ENCODE measurements at regions not wholly inside any gene's neighbourhood (a gene's known extent, or its start where the extent isn't known, plus 50 kb on each side); places are given as distances from the start of the nearest gene placed in this dataset.
"Not testable (repeated sequence)": the region's sequence is repeated elsewhere in the genome, so short reads cannot be mapped to it uniquely, and the experiment has no call there.

- Histone ChIP-seq H2BK5ac (ENCODE audit: low read depth, low read length, poor library complexity, severe bottlenecking) (no peak overlapping the region), H3K36me3 (ENCODE audit: control insufficient read depth in 1 of 2, insufficient read depth in 2 of 2, low read depth in 1 of 2, low read length in 2 of 2) (no peaks in the 10 kb centered on the region), H3K4ac (ENCODE audit: low read depth in 1 of 2, low read length in 2 of 2) (no peak overlapping the region), H3K4me1 (ENCODE audit: control insufficient read depth, insufficient read depth, low read depth, low read length) (no peaks in the 10 kb centered on the region), H2BK120ac (ENCODE audit: low read depth, low read length) (no peak overlapping the region), H3K4me2 (ENCODE audit: low read length, poor library complexity, severe bottlenecking) (no peak overlapping the region), H3K18ac (ENCODE audit: low read depth in 1 of 2, low read length in 2 of 2) (no peak overlapping the region), H2BK15ac (ENCODE audit: low read depth, poor library complexity, severe bottlenecking) (no peak overlapping the region), H3K14ac (ENCODE audit: low read length in 2 of 2) (no peak overlapping the region), H3K9me3 (ENCODE audit: control insufficient read depth, low read length) (peaks cover 20% of the 10 kb centered on the region), H3K27me3 (ENCODE audit: control insufficient read depth in 1 of 2, insufficient read depth in 1 of 2, low read length in 2 of 2) (no peaks in the 10 kb centered on the region), H3K79me1 (replicated peaks; ENCODE audit: low read length, poor library complexity, severe bottlenecking) (no peaks in the 10 kb centered on the region), H3K4me3 (ENCODE audit: insufficient read depth in 1 of 2, low read depth in 1 of 2, low read length in 2 of 2) (no peak overlapping the region), H4K8ac (ENCODE audit: low read length) (no peak overlapping the region), H3K23ac (ENCODE audit: low read length in 2 of 2) (no peak overlapping the region), H3K9ac (ENCODE audit: low read length) (no peak overlapping the region), H2AK5ac (ENCODE audit: low read length, severe bottlenecking) (no peak overlapping the region), H2BK12ac (ENCODE audit: low read length in 2 of 2) (no peak overlapping the region), H2AFZ (ENCODE audit: low read depth, low read length) (no peak overlapping the region), H3K27ac (ENCODE audit: low read length, poor library complexity, severe bottlenecking) (no peak overlapping the region), H4K91ac (ENCODE audit: low read length) (no peak overlapping the region)
- WGBS, result 47% methylated on average over 1 of the region's 1 CpG
- DNase-seq, result no peak
Observed at GRCh38 chr2:123785332-123785731, 239.8 kb upstream of the CNTNAP5 start.

DNA sequence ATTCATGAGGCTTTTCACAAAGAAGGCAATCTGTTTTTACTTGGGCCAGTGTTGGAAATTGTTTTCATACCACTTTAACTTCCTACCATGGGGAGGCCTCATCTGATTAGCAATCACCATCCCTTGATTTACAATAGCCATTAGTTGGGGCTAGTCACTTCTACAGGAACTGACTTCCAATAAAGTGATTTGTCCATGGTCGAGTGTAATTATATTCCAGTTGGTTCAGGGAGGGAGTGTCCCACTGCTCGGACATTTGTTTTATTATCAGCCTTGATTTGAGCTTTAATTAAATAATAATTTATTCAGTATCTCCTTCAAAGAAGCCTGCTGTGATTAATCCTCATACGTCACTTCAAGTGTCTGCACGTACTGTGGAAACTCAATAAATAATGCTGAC lies 233.9 kb upstream of the CNTNAP5 start:
- H3K18ac ChIP-seq (ENCODE audit: low read depth in 1 of 2, low read length in 2 of 2), result no peak overlapping the region
- H3K4me2 ChIP-seq (ENCODE audit: low read length, poor library complexity, severe bottlenecking), result no peak overlapping the region
- no peak overlapping the region for H3K27ac ChIP-seq (ENCODE audit: low read length, poor library complexity, severe bottlenecking)
- no peak overlapping the region for H3K4me3 ChIP-seq (ENCODE audit: insufficient read depth in 1 of 2, low read depth in 1 of 2, low read length in 2 of 2)
- no peak overlapping the region for H2BK120ac ChIP-seq (ENCODE audit: low read depth, low read length)
- WGBS, result 37% methylated on average over 2 of the region's 4 CpGs
- H3K9ac ChIP-seq (ENCODE audit: low read length), result no peak overlapping the region
- H3K14ac ChIP-seq (ENCODE audit: low read length in 2 of 2), result no peak overlapping the region
- H3K9me3 ChIP-seq (ENCODE audit: control insufficient read depth, low read length), result peaks cover 24% of the 10 kb centered on the region
- H2BK5ac ChIP-seq (ENCODE audit: low read depth, low read length, poor library complexity, severe bottlenecking), result no peak overlapping the region
- H4K8ac ChIP-seq (ENCODE audit: low read length), result no peak overlapping the region
- H3K36me3 ChIP-seq (ENCODE audit: control insufficient read depth in 1 of 2, insufficient read depth in 2 of 2, low read depth in 1 of 2, low read length in 2 of 2), result no peaks in the 10 kb centered on the region
- no peak overlapping the region for H2AK5ac ChIP-seq (ENCODE audit: low read length, severe bottlenecking)
- no peak overlapping the region for H4K91ac ChIP-seq (ENCODE audit: low read length)
- H3K4me1 ChIP-seq (ENCODE audit: control insufficient read depth, insufficient read depth, low read depth, low read length), result no peaks in the 10 kb centered on the region
- no peak overlapping the region for H3K23ac ChIP-seq (ENCODE audit: low read length in 2 of 2)
- no peak for DNase-seq
- H2BK15ac ChIP-seq (ENCODE audit: low read depth, poor library complexity, severe bottlenecking), result no peak overlapping the region
- H3K4ac ChIP-seq (ENCODE audit: low read depth in 1 of 2, low read length in 2 of 2), result no peak overlapping the region
- H3K79me1 ChIP-seq (replicated peaks; ENCODE audit: low read length, poor library complexity, severe bottlenecking), result no peaks in the 10 kb centered on the region
- H2BK12ac ChIP-seq (ENCODE audit: low read length in 2 of 2), result no peak overlapping the region
- no peak overlapping the region for H2AFZ ChIP-seq (ENCODE audit: low read depth, low read length)
- no peaks in the 10 kb centered on the region for H3K27me3 ChIP-seq (ENCODE audit: control insufficient read depth in 1 of 2, insufficient read depth in 1 of 2, low read length in 2 of 2)

- no peak overlapping the region for H3K4me2 ChIP-seq (ENCODE audit: low read length, poor library complexity, severe bottlenecking)
- no peak overlapping the region for H2AK5ac ChIP-seq (ENCODE audit: low read length, severe bottlenecking)
- no peak overlapping the region for H2BK120ac ChIP-seq (ENCODE audit: low read depth, low read length)
- H3K27ac ChIP-seq (ENCODE audit: low read length, poor library complexity, severe bottlenecking), result no peak overlapping the region
- H2BK15ac ChIP-seq (ENCODE audit: low read depth, poor library complexity, severe bottlenecking), result no peak overlapping the region
- H4K8ac ChIP-seq (ENCODE audit: low read length), result no peak overlapping the region
- H3K4me3 ChIP-seq (ENCODE audit: insufficient read depth in 1 of 2, low read depth in 1 of 2, low read length in 2 of 2), result no peak overlapping the region
- no peaks in the 10 kb centered on the region for H3K4me1 ChIP-seq (ENCODE audit: control insufficient read depth, insufficient read depth, low read depth, low read length)
- H3K9me3 ChIP-seq (ENCODE audit: control insufficient read depth, low read length), result peaks cover 20% of the 10 kb centered on the region
- no peak overlapping the region for H3K4ac ChIP-seq (ENCODE audit: low read depth in 1 of 2, low read length in 2 of 2)
- H3K79me1 ChIP-seq (replicated peaks; ENCODE audit: low read length, poor library complexity, severe bottlenecking), result no peaks in the 10 kb centered on the region
- H3K14ac ChIP-seq (ENCODE audit: low read length in 2 of 2), result no peak overlapping the region
- no peak overlapping the region for H2BK5ac ChIP-seq (ENCODE audit: low read depth, low read length, poor library complexity, severe bottlenecking)
- H4K91ac ChIP-seq (ENCODE audit: low read length), result no peak overlapping the region
- no peak overlapping the region for H3K18ac ChIP-seq (ENCODE audit: low read depth in 1 of 2, low read length in 2 of 2)
- H3K36me3 ChIP-seq (ENCODE audit: control insufficient read depth in 1 of 2, insufficient read depth in 2 of 2, low read depth in 1 of 2, low read length in 2 of 2), result no peaks in the 10 kb centered on the region
- no peak overlapping the region for H2AFZ ChIP-seq (ENCODE audit: low read depth, low read length)
- no peak overlapping the region for H3K9ac ChIP-seq (ENCODE audit: low read length)
- DNase-seq, result peak; percentile 6
- H3K23ac ChIP-seq (ENCODE audit: low read length in 2 of 2), result no peak overlapping the region
- no peak overlapping the region for H2BK12ac ChIP-seq (ENCODE audit: low read length in 2 of 2)
- no peaks in the 10 kb centered on the region for H3K27me3 ChIP-seq (ENCODE audit: control insufficient read depth in 1 of 2, insufficient read depth in 1 of 2, low read length in 2 of 2)
Observed at GRCh38 chr2:123791684-123792083, 233.4 kb upstream of the CNTNAP5 start.

DNA sequence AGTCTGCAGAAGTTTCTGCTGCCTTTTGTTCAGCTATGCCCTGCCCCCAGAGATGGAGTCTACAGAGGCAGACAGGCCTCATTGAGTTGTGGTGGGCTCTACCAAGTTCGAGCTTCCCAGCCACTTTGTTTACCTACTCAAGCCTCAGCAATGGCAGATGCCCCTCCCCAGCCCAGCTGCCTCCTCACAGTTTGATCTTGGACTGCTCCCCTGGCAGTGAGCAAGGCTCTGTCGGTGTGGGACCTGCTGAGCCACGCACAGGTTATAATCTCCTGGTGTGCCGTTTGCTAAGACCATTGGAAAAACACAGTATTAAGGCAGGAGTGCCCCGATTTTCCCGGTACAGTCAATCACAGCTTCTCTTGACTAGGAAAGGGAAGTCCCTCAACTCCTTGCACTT lies 221.0 kb upstream of the CNTNAP5 start:
- not testable (repeated sequence) for H4K8ac ChIP-seq (ENCODE audit: low read length); H3K4me1 ChIP-seq (ENCODE audit: control insufficient read depth, insufficient read depth, low read depth, low read length); H2AFZ ChIP-seq (ENCODE audit: low read depth, low read length); H3K23ac ChIP-seq (ENCODE audit: low read length in 2 of 2); H3K4ac ChIP-seq (ENCODE audit: low read depth in 1 of 2, low read length in 2 of 2); H3K18ac ChIP-seq (ENCODE audit: low read depth in 1 of 2, low read length in 2 of 2); H3K36me3 ChIP-seq (ENCODE audit: control insufficient read depth in 1 of 2, insufficient read depth in 2 of 2, low read depth in 1 of 2, low read length in 2 of 2); H3K9ac ChIP-seq (ENCODE audit: low read length); H2BK120ac ChIP-seq (ENCODE audit: low read depth, low read length); H3K27ac ChIP-seq (ENCODE audit: low read length, poor library complexity, severe bottlenecking); H3K27me3 ChIP-seq (ENCODE audit: control insufficient read depth in 1 of 2, insufficient read depth in 1 of 2, low read length in 2 of 2); H4K91ac ChIP-seq (ENCODE audit: low read length); H2AK5ac ChIP-seq (ENCODE audit: low read length, severe bottlenecking); H2BK5ac ChIP-seq (ENCODE audit: low read depth, low read length, poor library complexity, severe bottlenecking); H3K4me2 ChIP-seq (ENCODE audit: low read length, poor library complexity, severe bottlenecking); H3K79me1 ChIP-seq (replicated peaks; ENCODE audit: low read length, poor library complexity, severe bottlenecking); DNase-seq; H3K4me3 ChIP-seq (ENCODE audit: insufficient read depth in 1 of 2, low read depth in 1 of 2, low read length in 2 of 2); H2BK15ac ChIP-seq (ENCODE audit: low read depth, poor library complexity, severe bottlenecking); H3K14ac ChIP-seq (ENCODE audit: low read length in 2 of 2); H2BK12ac ChIP-seq (ENCODE audit: low read length in 2 of 2)
- H3K9me3 ChIP-seq (ENCODE audit: control insufficient read depth, low read length), result peaks cover 31% of the 10 kb centered on the region
- 85% methylated on average over 6 of the region's 6 CpGs for WGBS
